Lung (tissue), 11 donors: ENCODE measurements at regions not wholly inside any gene's neighbourhood (a gene's known extent, or its start where the extent isn't known, plus 50 kb on each side); places are given as distances from the start of the nearest gene placed in this dataset.

Experiments
- ATAC-seq: fragments of 200-7000 bp; cut with Tn5 transposase; one replicate; pipeline ENCODE4 v1.9.1; 2020; ENCODE audit warnings: moderate number of reproducible peaks; ENCODE audit not compliant: insufficient read depth, low FRiP score
- DNase-seq, 3 donors: peaks; one replicate each; pipeline ENCODE4 v3.0.0-alpha.2; 2013 to 2017
- H3K27ac ChIP-seq, 2 donors: one replicate each; pipeline ENCODE4 v1.5.1; 2013; ENCODE audit warnings: mild to moderate bottlenecking in 2 of 2, moderate library complexity in 2 of 2, control low read depth in 1 of 2, inconsistent platforms in 1 of 2, low read depth in 1 of 2, low read length in 1 of 2
- H3K27me3 ChIP-seq, 3 donors: one replicate each; pipeline ENCODE4 v1.5.1; 2013; ENCODE audit warnings: low read length in 2 of 3; ENCODE audit not compliant: control insufficient read depth in 3 of 3, insufficient read depth in 3 of 3
- H3K36me3 ChIP-seq, 4 donors: one replicate each; pipeline ENCODE4 v1.5.1; 2013; ENCODE audit warnings: low read length in 4 of 4, mild to moderate bottlenecking in 1 of 4, moderate library complexity in 1 of 4; ENCODE audit not compliant: control insufficient read depth in 4 of 4, insufficient read depth in 4 of 4
- H3K4me1 ChIP-seq, 5 donors: one replicate each; pipeline ENCODE4 v1.5.1; 2013; ENCODE audit warnings: low read length in 5 of 5, mild to moderate bottlenecking in 2 of 5, moderate library complexity in 1 of 5; ENCODE audit not compliant: control insufficient read depth in 5 of 5, insufficient read depth in 5 of 5
- H3K4me3 ChIP-seq: one replicate; pipeline ENCODE4 v1.5.1; 2013; ENCODE audit warnings: mild to moderate bottlenecking, control low read depth, moderate library complexity
- H3K9ac ChIP-seq, 2 donors: one replicate each; pipeline ENCODE4 v1.5.1; 2013; ENCODE audit warnings: low read length in 2 of 2, control low read depth in 1 of 2; ENCODE audit not compliant: insufficient read depth in 1 of 2
- H3K9me3 ChIP-seq, 4 donors: one replicate each; pipeline ENCODE4 v1.5.1; 2013; ENCODE audit warnings: low read length in 3 of 4, mild to moderate bottlenecking in 1 of 4, moderate library complexity in 1 of 4; ENCODE audit not compliant: control insufficient read depth in 4 of 4, insufficient read depth in 3 of 4
- WGBS, 2 donors: extraction: QIAGEN DNeasy Blood & Tissue Kit; methylation state at CpG; one replicate each; pipeline ENCODE4 v1.1.7; 2013; 5-methylcytosine and 5-hydroxymethylcytosine counted together
- TF ChIP-seq, protein P1 (sequence below): IDR thresholded peaks from 2 replicates; pipeline ENCODE4 v1.5.1; 2012; ENCODE audit warnings: mild to moderate bottlenecking; ENCODE audit errors: control extremely low read depth, extremely low read depth
- donor health status: control.
- donor health status: control.
- donor health status: Bipolar disorder and iron deficiency.
- donor health status: healthy.
- donor health status: DM: yes; HTN: yes; CAD: no.

DNA sequence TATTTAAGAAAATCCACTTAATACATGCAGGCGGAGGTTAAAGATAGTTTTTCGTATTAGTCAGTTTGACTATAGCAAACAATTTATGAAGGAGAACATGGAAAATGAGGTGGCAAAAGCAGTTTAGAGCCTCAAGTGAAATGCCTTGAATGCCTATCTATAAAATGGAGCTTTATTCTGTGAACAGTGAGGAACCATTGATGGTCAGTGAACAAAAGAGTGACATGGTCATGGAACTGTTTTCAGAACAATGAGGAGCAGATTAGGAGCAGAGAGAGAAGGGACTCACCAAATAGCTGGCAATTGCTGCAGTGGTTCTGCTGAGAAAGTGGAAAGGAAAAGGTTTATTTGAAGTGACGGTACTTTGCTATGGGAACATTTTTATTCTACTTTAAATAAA, 299.8 kb downstream of the DUSP10 start:
- ATAC-seq (no peak), DNase-seq (peak in 1 of 3 donors; percentile 31)
- TF ChIP-seq, protein P1, sequence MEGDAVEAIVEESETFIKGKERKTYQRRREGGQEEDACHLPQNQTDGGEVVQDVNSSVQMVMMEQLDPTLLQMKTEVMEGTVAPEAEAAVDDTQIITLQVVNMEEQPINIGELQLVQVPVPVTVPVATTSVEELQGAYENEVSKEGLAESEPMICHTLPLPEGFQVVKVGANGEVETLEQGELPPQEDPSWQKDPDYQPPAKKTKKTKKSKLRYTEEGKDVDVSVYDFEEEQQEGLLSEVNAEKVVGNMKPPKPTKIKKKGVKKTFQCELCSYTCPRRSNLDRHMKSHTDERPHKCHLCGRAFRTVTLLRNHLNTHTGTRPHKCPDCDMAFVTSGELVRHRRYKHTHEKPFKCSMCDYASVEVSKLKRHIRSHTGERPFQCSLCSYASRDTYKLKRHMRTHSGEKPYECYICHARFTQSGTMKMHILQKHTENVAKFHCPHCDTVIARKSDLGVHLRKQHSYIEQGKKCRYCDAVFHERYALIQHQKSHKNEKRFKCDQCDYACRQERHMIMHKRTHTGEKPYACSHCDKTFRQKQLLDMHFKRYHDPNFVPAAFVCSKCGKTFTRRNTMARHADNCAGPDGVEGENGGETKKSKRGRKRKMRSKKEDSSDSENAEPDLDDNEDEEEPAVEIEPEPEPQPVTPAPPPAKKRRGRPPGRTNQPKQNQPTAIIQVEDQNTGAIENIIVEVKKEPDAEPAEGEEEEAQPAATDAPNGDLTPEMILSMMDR = no peak
- H3K27me3 ChIP-seq = no peaks in the 10 kb centered on the region
- no peak overlapping the region for H3K4me3 ChIP-seq
- H3K27ac ChIP-seq = no peak overlapping the region
- peaks cover 0 to 42% (median 10%) of the 10 kb centered on the region in 5 donors for H3K4me1 ChIP-seq
- no peaks in the 10 kb centered on the region for H3K9me3 ChIP-seq
- no peaks in the 10 kb centered on the region for H3K36me3 ChIP-seq
- H3K9ac ChIP-seq = no peak overlapping the region
- 59 to 78% methylated on average over 3 of the region's 3 CpGs for WGBS, 2 donors

- TF ChIP-seq, protein P1 = no peak
- no peak overlapping the region for H3K9ac ChIP-seq
- H3K27ac ChIP-seq = no peak overlapping the region
- H3K36me3 ChIP-seq = no peaks in the 10 kb centered on the region
- no peaks in the 10 kb centered on the region for H3K27me3 ChIP-seq
- no peaks in the 10 kb centered on the region for H3K9me3 ChIP-seq
- H3K4me3 ChIP-seq = no peak overlapping the region
- 81 to 89% methylated on average over 6 of the region's 6 CpGs for WGBS, 2 donors
- DNase-seq = peak; percentile 38 to 78 (median 68)
- ATAC-seq = no peak
- H3K4me1 ChIP-seq = peaks cover 0 to 45% (median 10%) of the 10 kb centered on the region in 5 donors
Observed at GRCh38 chr1:221444346-221444745, 297.5 kb downstream of the DUSP10 start.

- DNase-seq = peak in 2 of 3 donors; percentile 74 to 77
- Histone ChIP-seq H3K4me3 (no peak overlapping the region), H3K27ac (no peak overlapping the region), H3K27me3 (no peaks in the 10 kb centered on the region), H3K4me1 (peaks cover 0 to 17% (median 0%) of the 10 kb centered on the region in 5 donors), H3K9ac (no peak overlapping the region), H3K9me3 (no peaks in the 10 kb centered on the region), H3K36me3 (no peaks in the 10 kb centered on the region)
- WGBS, 2 donors = 80 to 86% methylated on average over 7 of the region's 7 CpGs
- no peak for ATAC-seq
- TF ChIP-seq, protein P1 = no peak
Observed at GRCh38 chr1:221448585-221449175, 293.2 kb downstream of the DUSP10 start.

DNA sequence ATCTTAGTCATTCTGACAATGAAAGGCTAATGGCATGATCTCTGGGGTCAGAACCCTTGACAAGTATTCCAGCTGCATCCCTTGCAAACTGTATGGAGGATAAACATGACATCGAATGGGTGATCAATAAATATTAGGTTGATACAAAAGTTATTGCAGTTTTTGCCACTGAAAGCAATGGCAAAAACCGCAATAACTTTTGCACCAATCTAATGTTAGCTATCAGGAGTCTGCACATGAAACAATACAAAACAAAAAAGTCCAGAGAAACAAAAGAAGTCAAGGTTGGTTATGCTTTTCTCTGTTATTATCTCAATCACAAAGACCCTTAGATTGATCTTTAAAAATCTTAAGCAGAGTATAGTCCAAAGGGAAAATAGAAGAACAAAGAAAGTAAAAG, 292.7 kb downstream of the DUSP10 start:
- Histone ChIP-seq H3K27me3 (no peaks in the 10 kb centered on the region), H3K4me1 (peaks cover 0 to 14% (median 0%) of the 10 kb centered on the region in 5 donors), H3K9ac (no peak overlapping the region), H3K9me3 (no peaks in the 10 kb centered on the region), H3K4me3 (no peak overlapping the region), H3K36me3 (no peaks in the 10 kb centered on the region), H3K27ac (no peak overlapping the region)
- WGBS, 2 donors = 86 to 93% methylated on average over 2 of the region's 2 CpGs
- TF ChIP-seq, protein P1 = no peak
- DNase-seq (no peak), ATAC-seq (no peak)
